GM19395 (cell line): ENCODE measurements at regions not wholly inside any gene's neighbourhood (a gene's known extent, or its start where the extent isn't known, plus 50 kb on each side); places are given as distances from the start of the nearest gene placed in this dataset.
A peak's percentile ranks its signal among the peaks of the same experiment; 100 is the strongest.

ENCODE experiments used
- ATAC-seq: cut with Tn5 transposase; IDR thresholded peaks from one replicate; pipeline ENCODE4 v1.9.1; 2021; ENCODE audit warnings: mild to moderate bottlenecking, moderate library complexity; ENCODE audit not compliant: unreplicated experiment

DNA sequence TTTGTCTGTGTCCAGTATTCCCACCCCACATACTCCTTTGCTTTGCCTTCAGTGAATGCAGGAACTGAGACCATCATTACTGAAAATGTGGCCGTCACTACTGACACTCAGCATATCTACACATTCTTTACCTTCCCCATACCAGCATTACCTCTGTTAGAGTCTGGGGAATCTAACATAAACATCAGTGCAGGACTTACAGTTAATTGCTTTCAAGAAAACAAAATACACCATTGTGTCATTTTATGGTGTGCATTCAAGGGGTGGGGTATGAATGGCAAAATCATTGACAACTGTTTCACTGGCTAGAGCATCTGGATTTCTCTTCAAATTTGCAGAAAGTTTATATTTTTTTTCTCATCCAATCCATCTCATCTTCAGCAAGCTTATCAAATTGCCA lies 731.4 kb upstream of the RIOK2 start:
- no peak for ATAC-seq

GRCh38 chr5:97915106-97915505 lies 732.1 kb upstream of the RIOK2 start:
- no peak for ATAC-seq

GRCh38 chr5:97918057-97918456 lies 735.0 kb upstream of the RIOK2 start:
- no peak for ATAC-seq

- ATAC-seq = no peak
Measured at GRCh38 chr5:97918620-97919019, 735.6 kb upstream of the RIOK2 start.

DNA sequence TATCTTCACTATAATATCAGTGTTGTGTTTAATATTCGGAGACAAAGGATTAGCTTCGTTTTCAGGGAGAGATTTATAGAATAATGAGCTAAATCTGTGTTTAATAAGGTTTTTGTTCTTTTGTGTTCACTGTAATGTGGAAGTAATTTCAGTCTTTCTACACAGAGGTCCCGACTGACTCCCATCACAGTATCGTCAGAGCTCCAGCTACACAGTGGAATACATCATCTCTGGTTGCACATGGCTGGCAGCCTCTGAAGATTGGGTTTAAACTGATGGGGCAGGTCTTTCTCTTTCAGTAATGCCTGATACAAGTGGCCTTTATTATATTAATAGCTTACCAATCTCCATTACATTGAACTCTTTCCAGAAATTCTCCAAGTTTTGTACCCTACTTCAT lies 736.7 kb upstream of the RIOK2 start:
- ATAC-seq = no peak

- ATAC-seq = no peak
Measured at GRCh38 chr5:97922776-97923175, 739.7 kb upstream of the RIOK2 start.

GRCh38 chr5:97923496-97923895 lies 740.4 kb upstream of the RIOK2 start:
- peak; percentile 49 for ATAC-seq

DNA sequence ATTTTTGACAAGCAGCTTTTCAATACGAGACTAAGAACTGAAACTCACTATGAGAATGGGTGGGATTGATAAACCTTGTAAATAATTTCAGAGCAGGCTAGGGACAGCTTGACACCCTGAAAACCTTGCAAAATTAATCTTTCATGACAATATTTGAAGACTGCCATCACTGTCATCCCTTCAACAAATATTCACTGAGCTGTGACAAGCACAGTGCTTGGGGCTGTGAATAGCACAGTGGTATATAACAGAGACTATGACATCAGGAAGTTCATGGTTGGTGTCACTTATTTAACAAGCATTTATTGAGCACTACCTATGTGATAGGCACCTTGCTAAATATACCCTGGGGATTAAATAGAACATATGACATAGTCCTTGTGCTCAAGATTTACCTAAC lies 741.0 kb upstream of the RIOK2 start:
- ATAC-seq = peak; percentile 54

DNA sequence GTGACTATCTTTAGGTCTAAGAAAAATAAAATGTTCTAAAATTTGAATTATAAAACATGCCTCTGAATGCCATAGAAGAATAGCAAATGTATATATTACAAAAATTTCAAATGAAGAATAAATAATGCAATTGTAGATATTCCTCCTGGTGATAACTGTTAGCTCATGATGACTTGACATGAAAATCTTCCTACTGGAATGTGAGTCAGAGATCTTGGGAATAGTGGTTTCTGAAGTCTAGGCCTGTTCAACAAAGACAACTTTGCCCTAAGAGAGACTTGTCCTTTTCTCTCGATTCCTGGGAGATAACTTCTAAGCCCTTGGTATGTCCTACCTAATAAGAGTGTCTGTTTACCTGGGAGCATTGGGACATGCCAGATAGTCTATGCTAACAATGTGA lies 746.3 kb upstream of the RIOK2 start:
- no peak for ATAC-seq

DNA sequence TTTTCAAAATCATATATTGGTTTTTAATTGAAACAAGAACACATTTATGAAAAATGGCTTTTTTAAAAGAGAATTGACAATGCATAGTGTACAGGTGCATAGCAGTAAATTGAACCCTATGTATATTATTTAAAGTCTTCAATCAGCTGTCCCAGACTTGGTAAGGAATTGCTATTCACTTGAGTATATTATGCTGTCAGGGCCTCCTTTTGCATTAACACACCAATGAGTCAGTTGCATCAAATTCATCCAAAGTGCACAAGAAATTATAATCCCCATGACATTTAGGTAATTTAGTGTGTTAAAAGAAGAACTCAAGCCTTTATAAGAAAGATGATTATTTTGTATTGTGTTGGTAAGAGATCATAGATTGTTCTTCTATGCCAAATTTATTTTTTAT lies 748.8 kb upstream of the RIOK2 start:
- ATAC-seq = no peak

GRCh38 chr5:97936231-97936630 lies 753.2 kb upstream of the RIOK2 start:
- ATAC-seq = no peak

DNA sequence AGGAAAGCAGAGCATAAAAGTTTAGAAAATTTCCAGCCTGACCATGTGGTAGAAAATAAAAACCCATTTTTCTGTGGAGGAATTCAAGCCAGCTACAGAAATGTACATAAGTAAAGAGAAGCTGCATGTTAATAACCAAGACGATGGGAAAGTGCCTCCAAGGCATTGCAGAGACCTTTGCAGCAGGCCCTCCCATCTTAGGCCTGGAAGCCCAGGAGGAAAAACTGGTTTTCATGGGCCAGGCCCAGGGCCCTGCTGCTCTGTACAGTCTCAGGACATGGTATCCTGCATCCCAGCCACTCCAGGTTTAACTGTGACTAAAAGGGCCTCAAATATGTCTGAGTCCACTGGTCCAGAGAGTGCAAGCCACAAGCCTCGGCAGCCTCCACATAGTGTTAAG lies 754.8 kb upstream of the RIOK2 start:
- ATAC-seq = no peak

GRCh38 chr5:97943036-97943435 lies 760.0 kb upstream of the RIOK2 start:
- no peak for ATAC-seq

- no peak for ATAC-seq
Measured at GRCh38 chr5:97951139-97951538, 768.1 kb upstream of the RIOK2 start.

DNA sequence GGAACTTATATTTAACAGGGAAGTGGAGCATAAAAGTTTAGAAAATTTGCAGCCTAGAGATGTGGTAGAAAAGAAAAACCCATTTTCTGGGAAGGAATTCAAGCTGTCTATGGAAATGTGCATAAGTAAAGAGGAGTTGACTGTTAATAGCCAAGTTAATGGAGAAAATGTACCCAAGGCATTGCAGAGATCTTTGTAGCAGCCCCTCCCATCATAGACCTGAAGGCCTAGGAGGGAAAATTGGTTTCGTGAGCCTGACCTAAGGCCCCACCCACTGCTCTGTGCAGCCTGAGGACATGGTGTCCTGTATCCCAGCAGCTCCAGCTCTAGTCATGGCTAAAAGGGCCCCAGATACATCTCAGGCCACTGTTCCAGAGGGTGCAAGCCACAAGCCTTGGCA lies 772.4 kb upstream of the RIOK2 start:
- no peak for ATAC-seq

GRCh38 chr5:97967292-97967691 lies 784.2 kb upstream of the RIOK2 start:
- no peak for ATAC-seq

DNA sequence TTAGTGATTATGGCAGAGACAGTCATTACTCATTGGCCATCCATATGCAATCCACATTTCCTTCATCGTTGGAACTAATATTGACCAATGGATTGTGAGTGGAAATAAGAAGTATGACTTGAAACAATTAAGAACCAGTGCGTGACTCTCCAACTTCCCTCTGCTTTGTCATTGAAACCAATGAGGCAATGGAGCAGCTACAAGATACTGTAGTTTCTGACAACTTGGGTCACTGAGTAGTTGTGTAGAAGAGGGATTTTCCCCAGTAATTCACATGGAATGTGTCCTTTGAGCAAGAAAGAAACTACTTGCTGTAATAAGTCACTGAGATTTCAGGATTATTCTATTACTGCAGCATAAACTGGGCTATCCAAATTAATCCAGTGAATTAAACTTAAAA lies 785.3 kb upstream of the RIOK2 start:
- ATAC-seq = no peak

- no peak for ATAC-seq
Measured at GRCh38 chr5:97979740-97980139, 793.7 kb upstream of the RGMB start.

DNA sequence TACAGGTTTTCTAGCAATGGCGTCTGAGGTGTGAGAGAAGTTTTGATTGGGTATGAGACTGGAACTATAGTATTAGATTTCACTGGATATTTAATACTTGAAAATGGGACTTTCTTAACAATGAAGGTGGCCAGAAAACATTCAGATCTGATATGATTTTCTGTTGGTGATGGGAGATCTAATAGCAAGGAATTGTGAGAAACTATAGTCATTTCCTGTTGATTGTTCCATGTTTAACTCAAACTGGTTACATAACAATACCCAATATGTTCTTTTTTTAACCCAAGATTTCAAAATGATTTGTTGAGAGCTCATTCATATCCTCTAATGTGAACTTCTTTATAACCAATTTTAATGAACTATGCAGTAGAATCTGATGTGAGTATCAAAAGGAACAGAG lies 793.2 kb upstream of the RGMB start:
- no peak for ATAC-seq

DNA sequence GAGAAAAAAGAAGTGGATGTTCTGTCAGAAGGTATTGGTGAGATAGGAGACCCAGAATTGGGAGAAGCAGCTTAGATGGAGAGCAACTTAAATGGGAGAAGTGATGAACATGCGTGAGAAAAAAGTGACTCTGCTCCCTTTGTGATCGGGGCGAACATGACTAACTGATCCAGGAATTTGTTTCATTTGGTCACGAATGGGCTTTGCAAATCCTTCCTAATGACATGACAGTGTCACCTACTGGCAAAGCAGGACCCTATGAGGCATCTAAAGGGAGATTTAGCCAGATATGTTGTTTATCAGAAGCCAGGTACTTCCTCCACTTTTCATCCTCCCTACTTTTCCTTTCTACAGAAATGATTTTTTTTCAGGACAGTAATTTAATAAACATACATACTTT lies 787.4 kb upstream of the RGMB start:
- no peak for ATAC-seq

- no peak for ATAC-seq
Measured at GRCh38 chr5:97991236-97991635, 782.2 kb upstream of the RGMB start.

DNA sequence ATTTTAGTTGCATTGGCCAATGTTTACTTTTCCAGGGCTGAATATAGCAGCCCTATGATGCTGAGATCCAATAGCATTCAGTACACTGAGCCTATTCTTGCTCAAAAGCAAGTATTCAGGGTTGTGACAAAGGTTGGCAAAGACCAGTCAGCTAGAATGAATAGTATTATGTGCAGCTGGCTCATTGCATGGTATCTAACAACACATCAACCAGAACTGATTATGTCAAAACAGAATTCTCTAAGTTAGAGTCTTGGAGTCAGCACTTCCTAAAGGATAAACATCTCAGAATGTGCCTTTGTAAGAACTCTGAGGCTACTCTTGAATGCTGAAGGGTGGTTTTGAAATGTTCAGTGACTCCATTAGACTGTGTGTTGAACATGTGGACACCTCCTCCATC lies 774.5 kb upstream of the RGMB start:
- no peak for ATAC-seq

DNA sequence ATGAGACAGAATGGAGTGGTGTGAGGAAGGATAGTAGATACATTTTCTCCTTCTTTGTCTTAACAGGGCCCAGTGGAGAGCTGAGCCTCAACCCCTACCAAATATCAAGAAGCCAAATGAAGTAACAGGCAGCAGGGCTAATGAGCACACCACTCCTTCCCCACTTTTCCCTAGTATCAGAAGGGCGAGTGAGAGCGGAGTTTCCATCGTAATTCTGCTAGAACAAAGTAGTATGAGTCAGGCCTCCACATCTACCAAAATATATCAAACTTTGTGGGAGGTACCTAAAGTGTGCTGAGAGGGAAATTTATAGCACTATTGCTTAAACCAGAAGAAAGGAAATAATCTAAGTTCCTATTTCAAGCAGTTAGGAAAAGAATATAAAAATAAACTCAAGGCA lies 769.0 kb upstream of the RGMB start:
- no peak for ATAC-seq

- ATAC-seq = no peak
Measured at GRCh38 chr5:98016771-98017170, 756.7 kb upstream of the RGMB start.
